MM.1S (cell line): ENCODE measurements at regions not wholly inside any gene's neighbourhood (a gene's known extent, or its start where the extent isn't known, plus 50 kb on each side); places are given as distances from the start of the nearest gene placed in this dataset.
A peak's percentile ranks its signal among the peaks of the same experiment; 100 is the strongest.

Experiments
- DNase-seq: peaks from one replicate; pipeline ENCODE4 v3.0.0-alpha.2; 2015
- H2AFZ ChIP-seq: fragments of 300-600 bp; sonication (generic); 2 replicates; pipeline ENCODE4 v1.6.0; 2016; ENCODE audit warnings: antibody characterized with exemption, low read length
- H3F3A ChIP-seq: fragments of 300-600 bp; sonication (generic); 2 replicates; pipeline ENCODE4 v1.6.1; 2016; ENCODE audit warnings: mild to moderate bottlenecking, antibody characterized with exemption, low read length, moderate library complexity, mixed read lengths; ENCODE audit not compliant: insufficient read depth
- H3K27ac ChIP-seq: fragments of 300-600 bp; sonication (generic); 2 replicates; pipeline ENCODE4 v1.5.1; 2016; ENCODE audit warnings: mild to moderate bottlenecking, low read length
- H3K27me3 ChIP-seq: fragments of 300-600 bp; sonication (generic); replicated peaks from 2 replicates; pipeline ENCODE4 v1.6.0; 2016; ENCODE audit warnings: low read length; ENCODE audit not compliant: insufficient read depth
- H3K36me3 ChIP-seq: fragments of 300-600 bp; sonication (generic); replicated peaks from 2 replicates; pipeline ENCODE4 v1.6.1; 2016; ENCODE audit warnings: mild to moderate bottlenecking, low read length, mixed read lengths; ENCODE audit not compliant: insufficient read depth
- H3K4me1 ChIP-seq: fragments of 300-600 bp; sonication (generic); 2 replicates; pipeline ENCODE4 v1.6.1; 2016; ENCODE audit warnings: low read length, mixed read lengths
- H3K4me2 ChIP-seq: fragments of 300-600 bp; sonication (generic); 2 replicates; pipeline ENCODE4 v1.6.0; 2016; ENCODE audit warnings: low read depth, low read length
- H3K4me3 ChIP-seq: fragments of 300-600 bp; sonication (generic); 2 replicates; pipeline ENCODE4 v1.5.1; 2016; ENCODE audit warnings: low read length, mixed read lengths
- H3K79me2 ChIP-seq: fragments of 300-600 bp; sonication (generic); 2 replicates; pipeline ENCODE4 v1.6.1; 2016; ENCODE audit warnings: mixed run types, low read length, mixed read lengths
- H3K9ac ChIP-seq: fragments of 300-600 bp; sonication (generic); 2 replicates; pipeline ENCODE4 v1.6.1; 2016; ENCODE audit warnings: low read length, mixed read lengths
- H3K9me2 ChIP-seq: fragments of 300-600 bp; sonication (generic); replicated peaks from 2 replicates; pipeline ENCODE4 v1.6.1; 2016; ENCODE audit warnings: mild to moderate bottlenecking, low read length, mixed read lengths; ENCODE audit not compliant: insufficient read depth
- H3K9me3 ChIP-seq: fragments of 300-600 bp; sonication (generic); replicated peaks from 2 replicates; pipeline ENCODE4 v1.6.1; 2016; ENCODE audit warnings: mild to moderate bottlenecking, low read length, mixed read lengths; ENCODE audit not compliant: insufficient read depth
- H4K20me1 ChIP-seq: fragments of 300-600 bp; sonication (generic); 2 replicates; pipeline ENCODE4 v1.6.1; 2016; ENCODE audit warnings: mild to moderate bottlenecking, low read length, moderate library complexity, mixed read lengths; ENCODE audit not compliant: insufficient read depth
- CTCF ChIP-seq: fragments of 300-600 bp; sonication (generic); IDR thresholded peaks from 2 replicates; pipeline ENCODE4 v1.5.1; 2016; ENCODE audit warnings: antibody characterized with exemption, low read length, mixed read lengths
- EZH2 ChIP-seq: fragments of 300-600 bp; sonication (generic); optimal IDR thresholded peaks from 2 replicates; pipeline ENCODE3; 2017; ENCODE audit warnings: low read depth, mild to moderate bottlenecking, antibody characterized with exemption, low read length, mixed read lengths
- EZH2phosphoT487 ChIP-seq: fragments of 300-600 bp; sonication (generic); IDR thresholded peaks from 2 replicates; pipeline ENCODE4 v1.6.1; 2018; ENCODE audit warnings: antibody characterized with exemption, low read length

- Histone ChIP-seq H3K9ac (no peak overlapping the region), H3K27ac (no peak overlapping the region), H3K36me3 (no peaks in the 10 kb centered on the region), H4K20me1 (no peaks in the 10 kb centered on the region), H3K4me2 (0 out of 2 replicates have a peak overlapping the region, but pooled peaks have one; percentile 8), H3K9me3 (no peaks in the 10 kb centered on the region), H3K27me3 (no peaks in the 10 kb centered on the region), H3K79me2 (no peaks in the 10 kb centered on the region), H2AFZ (peak overlapping the region; percentile 39; the same call in 1 of the 2 replicates), H3K9me2 (no peaks in the 10 kb centered on the region), H3K4me3 (no peak overlapping the region), H3F3A (no peaks in the 10 kb centered on the region), H3K4me1 (no peaks in the 10 kb centered on the region)
- TF ChIP-seq EZH2 = no peak
- TF ChIP-seq CTCF = no peak
- TF ChIP-seq EZH2phosphoT487 = no peak
- DNase-seq = no peak
Observed at GRCh38 chr2:207282916-207283315, 117.2 kb upstream of the KLF7 start.

- H3K9me2 ChIP-seq = no peaks in the 10 kb centered on the region
- no peaks in the 10 kb centered on the region for H3K27me3 ChIP-seq
- TF ChIP-seq EZH2 = no peak
- TF ChIP-seq CTCF = no peak
- TF ChIP-seq EZH2phosphoT487 = no peak
- no peaks in the 10 kb centered on the region for H4K20me1 ChIP-seq
- H3K79me2 ChIP-seq = no peaks in the 10 kb centered on the region
- H3K9ac ChIP-seq = no peak overlapping the region
- no peaks in the 10 kb centered on the region for H3K4me1 ChIP-seq
- no peaks in the 10 kb centered on the region for H3F3A ChIP-seq
- H3K27ac ChIP-seq = no peak overlapping the region
- no peak overlapping the region for H3K4me2 ChIP-seq
- no peak overlapping the region for H3K4me3 ChIP-seq
- H2AFZ ChIP-seq = 0 out of 2 replicates have a peak overlapping the region, but pooled peaks have one; percentile 39
- no peaks in the 10 kb centered on the region for H3K36me3 ChIP-seq
- no peak for DNase-seq
- H3K9me3 ChIP-seq = no peaks in the 10 kb centered on the region
Observed at GRCh38 chr2:207283356-207283755, 117.6 kb upstream of the KLF7 start.

GRCh38 chr2:207284556-207285472 is 119.1 kb upstream of the KLF7 start:
- no peak for DNase-seq
- H3K4me1 ChIP-seq = no peaks in the 10 kb centered on the region

More at GRCh38 chr2:207284556-207285472, 119.1 kb upstream of the KLF7 start:
- no peaks in the 10 kb centered on the region for H3K27me3 ChIP-seq
- H3K4me2 ChIP-seq = no peak overlapping the region
- no peak for TF ChIP-seq EZH2phosphoT487
- TF ChIP-seq CTCF = no peak
- no peak for TF ChIP-seq EZH2
- no peak overlapping the region for H2AFZ ChIP-seq
- H3K36me3 ChIP-seq = no peaks in the 10 kb centered on the region
- H3F3A ChIP-seq = no peaks in the 10 kb centered on the region
- H3K9ac ChIP-seq = no peak overlapping the region
- H3K79me2 ChIP-seq = no peaks in the 10 kb centered on the region
- no peaks in the 10 kb centered on the region for H3K9me2 ChIP-seq
- no peak overlapping the region for H3K4me3 ChIP-seq
- H4K20me1 ChIP-seq = no peaks in the 10 kb centered on the region
- H3K9me3 ChIP-seq = no peaks in the 10 kb centered on the region
- no peak overlapping the region for H3K27ac ChIP-seq
